ENCODE measurements at regions not wholly inside any gene's neighbourhood (a gene's known extent, or its start where the extent isn't known, plus 50 kb on each side); places are given as distances from the start of the nearest gene placed in this dataset.

- no peaks in the 10 kb centered on the region for H3K79me2 ChIP-seq (ENCODE audit: insufficient read depth, low read length)
- H3K4me3 ChIP-seq (ENCODE audit: insufficient read depth, low read length), result no peak overlapping the region
- H2AFZ ChIP-seq (ENCODE audit: low read length), result no peak overlapping the region
- no peaks in the 10 kb centered on the region for H4K20me1 ChIP-seq (ENCODE audit: insufficient read depth, low read length)
- no peaks in the 10 kb centered on the region for H3K36me3 ChIP-seq (ENCODE audit: insufficient read depth, low read length)
- no peak overlapping the region for H3K27ac ChIP-seq (ENCODE audit: low read depth, low read length)
- H3K9me3 ChIP-seq (ENCODE audit: low read depth, low read length), result no peaks in the 10 kb centered on the region
- peaks cover 30% of the 10 kb centered on the region for H3K4me1 ChIP-seq (ENCODE audit: insufficient read depth, low read length)
- H3K27me3 ChIP-seq (ENCODE audit: insufficient read depth, low read length), result no peaks in the 10 kb centered on the region
- no peak for TF ChIP-seq CTCF (IDR thresholded peaks at IDR 0.05; ENCODE audit: extremely low read depth, low read depth, low read length)
- no peak for DNase-seq (ENCODE audit: insufficient read length, low spot score, missing footprints)
- H3K4me2 ChIP-seq (ENCODE audit: insufficient read depth, low read length), result no peak overlapping the region
Measured at GRCh38 chr7:113794573-113794972, 124.2 kb downstream of the PPP1R3A start.

- Histone ChIP-seq H2AFZ (ENCODE audit: low read length) (peak overlapping the region; percentile 61), H3K27me3 (ENCODE audit: insufficient read depth, low read length) (no peaks in the 10 kb centered on the region), H3K9me3 (ENCODE audit: low read depth, low read length) (no peaks in the 10 kb centered on the region), H3K4me1 (ENCODE audit: insufficient read depth, low read length) (peaks cover 26% of the 10 kb centered on the region), H3K79me2 (ENCODE audit: insufficient read depth, low read length) (no peaks in the 10 kb centered on the region), H3K4me2 (ENCODE audit: insufficient read depth, low read length) (no peak overlapping the region), H4K20me1 (ENCODE audit: insufficient read depth, low read length) (no peaks in the 10 kb centered on the region), H3K4me3 (ENCODE audit: insufficient read depth, low read length) (no peak overlapping the region), H3K27ac (ENCODE audit: low read depth, low read length) (no peak overlapping the region), H3K36me3 (ENCODE audit: insufficient read depth, low read length) (no peaks in the 10 kb centered on the region)
- no peak for DNase-seq (ENCODE audit: insufficient read length, low spot score, missing footprints)
- TF ChIP-seq CTCF (IDR thresholded peaks at IDR 0.05; ENCODE audit: extremely low read depth, low read depth, low read length), result no peak
Measured at GRCh38 chr7:113793171-113793570, 125.6 kb downstream of the PPP1R3A start.

GRCh38 chr7:113790025-113790424, 128.8 kb downstream of the PPP1R3A start:
- TF ChIP-seq CTCF (IDR thresholded peaks at IDR 0.05; ENCODE audit: extremely low read depth, low read depth, low read length), result no peak
- H3K27ac ChIP-seq (ENCODE audit: low read depth, low read length), result no peak overlapping the region
- no peak overlapping the region for H3K4me3 ChIP-seq (ENCODE audit: insufficient read depth, low read length)
- H3K4me1 ChIP-seq (ENCODE audit: insufficient read depth, low read length), result no peaks in the 10 kb centered on the region
- no peaks in the 10 kb centered on the region for H3K27me3 ChIP-seq (ENCODE audit: insufficient read depth, low read length)
- H3K9me3 ChIP-seq (ENCODE audit: low read depth, low read length), result no peaks in the 10 kb centered on the region
- H3K79me2 ChIP-seq (ENCODE audit: insufficient read depth, low read length), result no peaks in the 10 kb centered on the region
- no peak overlapping the region for H2AFZ ChIP-seq (ENCODE audit: low read length)
- no peak overlapping the region for H3K4me2 ChIP-seq (ENCODE audit: insufficient read depth, low read length)
- H4K20me1 ChIP-seq (ENCODE audit: insufficient read depth, low read length), result no peaks in the 10 kb centered on the region
- no peak for DNase-seq (ENCODE audit: insufficient read length, low spot score, missing footprints)
- no peaks in the 10 kb centered on the region for H3K36me3 ChIP-seq (ENCODE audit: insufficient read depth, low read length)

GRCh38 chr7:113787106-113787505, 131.7 kb downstream of the PPP1R3A start:
- DNase-seq (ENCODE audit: insufficient read length, low spot score, missing footprints), result no peak
- H2AFZ ChIP-seq (ENCODE audit: low read length), result no peak overlapping the region
- no peaks in the 10 kb centered on the region for H3K27me3 ChIP-seq (ENCODE audit: insufficient read depth, low read length)
- no peaks in the 10 kb centered on the region for H4K20me1 ChIP-seq (ENCODE audit: insufficient read depth, low read length)
- H3K4me2 ChIP-seq (ENCODE audit: insufficient read depth, low read length), result no peak overlapping the region
- no peak overlapping the region for H3K4me3 ChIP-seq (ENCODE audit: insufficient read depth, low read length)
- no peak overlapping the region for H3K27ac ChIP-seq (ENCODE audit: low read depth, low read length)
- no peaks in the 10 kb centered on the region for H3K36me3 ChIP-seq (ENCODE audit: insufficient read depth, low read length)
- no peaks in the 10 kb centered on the region for H3K9me3 ChIP-seq (ENCODE audit: low read depth, low read length)
- no peaks in the 10 kb centered on the region for H3K79me2 ChIP-seq (ENCODE audit: insufficient read depth, low read length)
- H3K4me1 ChIP-seq (ENCODE audit: insufficient read depth, low read length), result no peaks in the 10 kb centered on the region
- no peak for TF ChIP-seq CTCF (IDR thresholded peaks at IDR 0.05; ENCODE audit: extremely low read depth, low read depth, low read length)
